Hepatocyte (in vitro differentiated cells): ENCODE measurements at regions not wholly inside any gene's neighbourhood (a gene's known extent, or its start where the extent isn't known, plus 50 kb on each side); places are given as distances from the start of the nearest gene placed in this dataset.
A peak's percentile ranks its signal among the peaks of the same experiment; 100 is the strongest.

Source experiments
- DNase-seq: peaks from one replicate; pipeline ENCODE4 v3.0.0-alpha.2; 2016; ENCODE audit warnings: low spot score
- H2AFZ ChIP-seq: fragments of 200-600 bp; sonication (generic); 2 replicates; pipeline ENCODE4 v1.6.0; 2016; ENCODE audit warnings: antibody characterized with exemption, mild to moderate bottlenecking
- H3K27ac ChIP-seq: fragments of 200-600 bp; sonication (generic); 2 replicates; pipeline ENCODE4 v1.5.1; 2016; ENCODE audit warnings: mild to moderate bottlenecking
- H3K27me3 ChIP-seq: fragments of 200-600 bp; sonication (generic); 2 replicates; pipeline ENCODE4 v1.6.1; 2016
- H3K36me3 ChIP-seq: fragments of 200-600 bp; sonication (generic); replicated peaks from 2 replicates; pipeline ENCODE4 v1.5.1; 2016; ENCODE audit warnings: low read depth; ENCODE audit not compliant: insufficient read depth
- H3K4me1 ChIP-seq: fragments of 200-600 bp; sonication (generic); 2 replicates; pipeline ENCODE4 v1.5.1; 2016; ENCODE audit warnings: mild to moderate bottlenecking, moderate library complexity; ENCODE audit not compliant: insufficient read depth
- H3K4me2 ChIP-seq: fragments of 200-600 bp; sonication (generic); 2 replicates; pipeline ENCODE4 v1.6.0; 2016
- H3K4me3 ChIP-seq: fragments of 200-600 bp; sonication (generic); 2 replicates; pipeline ENCODE4 v1.5.1; 2016; ENCODE audit warnings: mild to moderate bottlenecking
- H3K79me2 ChIP-seq: fragments of 200-600 bp; sonication (generic); 2 replicates; pipeline ENCODE4 v1.6.0; 2017; ENCODE audit warnings: mild to moderate bottlenecking
- H3K9me2 ChIP-seq: fragments of 200-600 bp; sonication (generic); replicated peaks from 2 replicates; pipeline ENCODE4 v1.6.0; 2017; ENCODE audit warnings: mild to moderate bottlenecking; ENCODE audit not compliant: insufficient read depth
- H3K9me3 ChIP-seq: fragments of 200-600 bp; sonication (generic); 2 replicates; pipeline ENCODE4 v1.5.1; 2016; ENCODE audit warnings: low read depth, mild to moderate bottlenecking
- H4K20me1 ChIP-seq: fragments of 200-600 bp; sonication (generic); 2 replicates; pipeline ENCODE4 v1.6.0; 2016; ENCODE audit warnings: mild to moderate bottlenecking; ENCODE audit not compliant: insufficient read depth, poor library complexity, severe bottlenecking
- CTCF ChIP-seq: fragments of 200-600 bp; sonication (generic); IDR thresholded peaks from 2 replicates; pipeline ENCODE4 v1.5.1; 2016; ENCODE audit warnings: antibody characterized with exemption, mild to moderate bottlenecking; ENCODE audit not compliant: poor library complexity
- EZH2 ChIP-seq: fragments of 200-600 bp; sonication (generic); IDR thresholded peaks from 2 replicates; pipeline ENCODE4 v1.6.1; 2016; ENCODE audit warnings: antibody characterized with exemption, mild to moderate bottlenecking, borderline replicate concordance
- EZH2phosphoT487 ChIP-seq: fragments of 200-600 bp; sonication (generic); IDR thresholded peaks from one replicate; pipeline ENCODE4 v1.6.1; 2018; ENCODE audit warnings: antibody characterized with exemption, mild to moderate bottlenecking, low read depth, moderate library complexity; ENCODE audit not compliant: unreplicated experiment, severe bottlenecking
- WGBS: methylation state at CpG from one replicate; pipeline ENCODE4 v1.1.6; 2016; ENCODE audit warnings: low lambda C conversion rate; ENCODE audit errors: missing lambda C conversion rate; 5-methylcytosine and 5-hydroxymethylcytosine counted together

- TF ChIP-seq EZH2 (no peak), EZH2phosphoT487 (no peak), CTCF (no peak)
- H3K27me3 ChIP-seq, result no peaks in the 10 kb centered on the region
Measured at GRCh38 chr18:77557046-77557587, 307.5 kb downstream of the GALR1 start.

GRCh38 chr18:77559274-77559910 is 309.7 kb downstream of the GALR1 start:
- 92% methylated on average over 6 of the region's 6 CpGs for WGBS
- Histone ChIP-seq H3K4me3 (no peak overlapping the region), H3K9me2 (no peaks in the 10 kb centered on the region), H3K27me3 (no peaks in the 10 kb centered on the region), H2AFZ (no peak overlapping the region), H3K9me3 (no peaks in the 10 kb centered on the region), H3K27ac (no peak overlapping the region), H3K4me2 (no peak overlapping the region), H4K20me1 (no peaks in the 10 kb centered on the region), H3K36me3 (no peaks in the 10 kb centered on the region), H3K79me2 (no peaks in the 10 kb centered on the region), H3K4me1 (no peaks in the 10 kb centered on the region)
- DNase-seq, result peak; percentile 14
- TF ChIP-seq EZH2 (no peak), EZH2phosphoT487 (no peak), CTCF (no peak)

More at GRCh38 chr18:77557046-77557587, 307.5 kb downstream of the GALR1 start:
- 70% methylated on average over 7 of the region's 7 CpGs for WGBS
- Histone ChIP-seq H3K36me3 (no peaks in the 10 kb centered on the region), H3K4me3 (no peak overlapping the region), H2AFZ (no peak overlapping the region), H3K79me2 (no peaks in the 10 kb centered on the region), H3K4me1 (no peaks in the 10 kb centered on the region), H3K9me3 (no peaks in the 10 kb centered on the region), H4K20me1 (no peaks in the 10 kb centered on the region), H3K27ac (no peak overlapping the region), H3K9me2 (no peaks in the 10 kb centered on the region), H3K4me2 (no peak overlapping the region)
- peak; percentile 33 for DNase-seq

GRCh38 chr18:77560341-77560992 is 310.8 kb downstream of the GALR1 start:
- peak; percentile 23 for DNase-seq
- Histone ChIP-seq H3K4me2 (no peak overlapping the region), H3K27ac (no peak overlapping the region), H3K27me3 (no peaks in the 10 kb centered on the region), H3K4me1 (no peaks in the 10 kb centered on the region), H3K36me3 (no peaks in the 10 kb centered on the region), H2AFZ (no peak overlapping the region), H3K79me2 (no peaks in the 10 kb centered on the region), H3K4me3 (no peak overlapping the region), H3K9me2 (no peaks in the 10 kb centered on the region), H3K9me3 (no peaks in the 10 kb centered on the region), H4K20me1 (no peaks in the 10 kb centered on the region)
- no peak for TF ChIP-seq EZH2
- no peak for TF ChIP-seq CTCF
- TF ChIP-seq EZH2phosphoT487, result no peak
- 76% methylated on average over 3 of the region's 3 CpGs for WGBS
